Breast epithelium (tissue), 4 donors: ENCODE measurements at regions not wholly inside any gene's neighbourhood (a gene's known extent, or its start where the extent isn't known, plus 50 kb on each side); places are given as distances from the start of the nearest gene placed in this dataset.

Source experiments
- DNase-seq, 2 donors: peaks; one replicate each; pipeline ENCODE4 v3.0.0-alpha.2; 2019; ENCODE audit warnings: low spot score in 2 of 2
- H3K27ac ChIP-seq, 2 donors: fragments of 200-600 bp; sonication (generic) in 1 of 2; one replicate each; pipeline ENCODE4 v1.5.1; 2016 to 2019; ENCODE audit warnings: mild to moderate bottlenecking in 1 of 2
- H3K27me3 ChIP-seq, 2 donors: fragments of 200-600 bp; sonication (generic) in 1 of 2; one replicate each; pipeline versions ENCODE4 v1.5.1 to v1.6.0; 2017 to 2019; ENCODE audit warnings: control low read depth in 1 of 2, mild to moderate bottlenecking in 1 of 2
- H3K36me3 ChIP-seq: fragments of 200-600 bp; one replicate; pipeline ENCODE4 v1.5.1; 2019
- H3K4me1 ChIP-seq, 2 donors: fragments of 200-600 bp; sonication (generic); one replicate each; pipeline ENCODE4 v1.5.1; 2016 to 2019; ENCODE audit warnings: control low read depth in 1 of 2
- H3K4me3 ChIP-seq, 3 donors: fragments of 200-600 bp; sonication (generic); 1 replicate in 2 of 3; 2 replicates in 1 of 3; pipeline ENCODE4 v1.5.1; 2016 to 2019; ENCODE audit warnings: mild to moderate bottlenecking in 3 of 3, moderate library complexity in 2 of 3
- H3K9me3 ChIP-seq, 2 donors: fragments of 200-600 bp; sonication (generic) in 1 of 2; one replicate each; pipeline ENCODE4 v1.5.1; 2016 to 2019; ENCODE audit warnings: control low read depth in 1 of 2
- POLR2A ChIP-seq: fragments of 450-650 bp; IDR thresholded peaks from one replicate; pipeline ENCODE4 v1.6.1; 2016; ENCODE audit warnings: antibody characterized with exemption, mild to moderate bottlenecking, moderate library complexity
- POLR2AphosphoS5 ChIP-seq, 3 donors: sonication (generic); formaldehyde crosslinking; IDR thresholded peaks; one replicate each; pipeline ENCODE4 v1.6.1; 2017; ENCODE audit warnings: antibody characterized with exemption in 3 of 3
- intact Hi-C: fragments of 100-400 bp; cut with DNase I; formaldehyde crosslinking; loops from one replicate; pipeline ENCODE4 v1.15.1; 2023; ENCODE audit warnings: low total_unique reads
- TF ChIP-seq, protein P1 (sequence below), 3 donors: fragments of 450-650 bp; IDR thresholded peaks; one replicate each; pipeline ENCODE4 v1.5.1; 2016 to 2017; ENCODE audit warnings: antibody characterized with exemption in 3 of 3, mild to moderate bottlenecking in 3 of 3, moderate library complexity in 3 of 3

DNA sequence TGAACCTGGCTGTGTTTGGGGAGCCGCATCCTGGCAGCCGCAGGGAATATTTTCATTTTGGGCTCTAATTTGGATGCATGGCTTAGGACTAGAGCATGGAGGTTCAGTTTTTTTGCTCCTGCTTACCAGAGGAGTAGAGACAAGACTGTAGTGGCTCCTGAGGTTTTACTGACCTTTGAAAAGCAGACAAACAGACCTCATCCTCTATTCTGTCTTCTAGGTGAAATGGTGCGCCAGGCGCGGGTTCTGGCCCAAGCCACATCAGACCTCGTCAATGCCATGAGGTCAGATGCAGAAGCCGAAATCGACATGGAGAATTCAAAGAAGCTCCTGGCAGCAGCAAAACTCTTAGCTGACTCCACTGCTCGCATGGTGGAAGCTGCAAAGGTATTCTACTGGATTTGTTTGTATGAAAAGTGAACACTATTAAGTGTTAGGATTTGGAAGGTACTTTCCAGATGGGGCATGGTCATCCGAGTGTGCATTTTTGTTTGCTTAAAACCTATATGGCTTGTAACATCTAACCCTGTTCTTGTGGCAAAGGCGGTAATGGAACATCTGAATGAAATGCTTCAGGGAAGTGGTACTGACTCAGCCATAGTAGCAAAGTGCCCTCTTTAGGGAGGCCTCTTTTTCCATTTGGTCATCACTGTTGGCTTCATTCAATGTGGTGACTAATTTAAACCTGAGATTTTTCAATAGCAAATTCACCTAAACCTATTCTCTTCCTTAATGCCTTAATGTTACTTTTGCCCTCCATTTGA lies 330.7 kb upstream of the TPM1 start:
- TF ChIP-seq POLR2A: no peak
- TF ChIP-seq, protein P1, sequence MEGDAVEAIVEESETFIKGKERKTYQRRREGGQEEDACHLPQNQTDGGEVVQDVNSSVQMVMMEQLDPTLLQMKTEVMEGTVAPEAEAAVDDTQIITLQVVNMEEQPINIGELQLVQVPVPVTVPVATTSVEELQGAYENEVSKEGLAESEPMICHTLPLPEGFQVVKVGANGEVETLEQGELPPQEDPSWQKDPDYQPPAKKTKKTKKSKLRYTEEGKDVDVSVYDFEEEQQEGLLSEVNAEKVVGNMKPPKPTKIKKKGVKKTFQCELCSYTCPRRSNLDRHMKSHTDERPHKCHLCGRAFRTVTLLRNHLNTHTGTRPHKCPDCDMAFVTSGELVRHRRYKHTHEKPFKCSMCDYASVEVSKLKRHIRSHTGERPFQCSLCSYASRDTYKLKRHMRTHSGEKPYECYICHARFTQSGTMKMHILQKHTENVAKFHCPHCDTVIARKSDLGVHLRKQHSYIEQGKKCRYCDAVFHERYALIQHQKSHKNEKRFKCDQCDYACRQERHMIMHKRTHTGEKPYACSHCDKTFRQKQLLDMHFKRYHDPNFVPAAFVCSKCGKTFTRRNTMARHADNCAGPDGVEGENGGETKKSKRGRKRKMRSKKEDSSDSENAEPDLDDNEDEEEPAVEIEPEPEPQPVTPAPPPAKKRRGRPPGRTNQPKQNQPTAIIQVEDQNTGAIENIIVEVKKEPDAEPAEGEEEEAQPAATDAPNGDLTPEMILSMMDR (IDR thresholded peaks at IDR 0.05): no peak
- no peak for TF ChIP-seq POLR2AphosphoS5 (IDR thresholded peaks at IDR 0.05)
- H3K27me3 ChIP-seq: no peaks in the 10 kb centered on the region
- H3K36me3 ChIP-seq: no peaks in the 10 kb centered on the region
- no peak overlapping the region for H3K27ac ChIP-seq
- DNase-seq: no peak
- intact Hi-C loops: no loop called here
- no peak overlapping the region for H3K4me3 ChIP-seq
- H3K9me3 ChIP-seq: no peaks in the 10 kb centered on the region
- H3K4me1 ChIP-seq: no peaks in the 10 kb centered on the region

DNA sequence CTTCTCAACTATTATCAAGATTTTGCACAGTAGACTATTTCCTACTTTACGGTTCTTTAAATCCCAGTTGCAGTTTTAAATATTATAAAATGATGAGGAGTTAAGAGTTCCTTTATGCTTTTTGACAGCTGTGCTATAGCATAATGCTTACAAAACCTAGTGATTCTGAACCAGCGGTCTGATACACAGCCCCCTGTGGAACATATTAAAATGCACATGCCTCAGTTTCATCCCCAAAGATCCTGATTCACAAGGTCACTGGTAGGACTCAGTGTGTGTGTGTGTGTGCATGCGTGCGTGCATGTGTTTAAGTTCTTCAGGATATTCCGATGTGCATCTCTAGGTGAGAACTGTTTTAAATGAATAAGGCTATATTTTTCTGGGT lies 330.1 kb upstream of the TPM1 start:
- Histone ChIP-seq H3K36me3 (no peaks in the 10 kb centered on the region), H3K27ac (no peak overlapping the region), H3K4me3 (no peak overlapping the region), H3K4me1 (no peaks in the 10 kb centered on the region), H3K27me3 (no peaks in the 10 kb centered on the region), H3K9me3 (no peaks in the 10 kb centered on the region)
- no peak for DNase-seq
- intact Hi-C loops: no loop called here
- TF ChIP-seq POLR2A: no peak
- no peak for TF ChIP-seq POLR2AphosphoS5 (IDR thresholded peaks at IDR 0.05)
- TF ChIP-seq, protein P1 (IDR thresholded peaks at IDR 0.05): no peak

DNA sequence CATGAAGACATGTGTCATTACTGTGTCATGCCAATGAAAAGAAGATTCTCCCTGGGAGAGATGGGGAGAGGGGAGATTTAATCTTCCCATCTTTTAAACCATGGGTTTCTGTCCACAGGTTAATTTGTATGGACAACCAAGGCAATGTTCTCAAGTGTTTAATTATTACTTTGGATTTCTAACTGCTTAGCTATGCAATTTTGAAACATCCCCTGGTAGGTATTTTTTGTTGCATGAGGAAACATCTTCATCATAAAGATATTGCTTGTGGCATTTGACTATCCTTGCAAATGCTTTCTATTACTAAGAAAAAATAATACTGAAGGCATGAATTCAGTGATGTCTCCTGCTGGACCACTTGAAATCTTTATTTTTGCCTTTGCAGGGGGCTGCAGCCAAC lies 326.6 kb upstream of the TPM1 start:
- H3K36me3 ChIP-seq: no peaks in the 10 kb centered on the region
- intact Hi-C loops: no loop called here
- TF ChIP-seq POLR2AphosphoS5 (IDR thresholded peaks at IDR 0.05) (no peak), POLR2A (no peak)
- TF ChIP-seq, protein P1 (IDR thresholded peaks at IDR 0.05): no peak

DNA sequence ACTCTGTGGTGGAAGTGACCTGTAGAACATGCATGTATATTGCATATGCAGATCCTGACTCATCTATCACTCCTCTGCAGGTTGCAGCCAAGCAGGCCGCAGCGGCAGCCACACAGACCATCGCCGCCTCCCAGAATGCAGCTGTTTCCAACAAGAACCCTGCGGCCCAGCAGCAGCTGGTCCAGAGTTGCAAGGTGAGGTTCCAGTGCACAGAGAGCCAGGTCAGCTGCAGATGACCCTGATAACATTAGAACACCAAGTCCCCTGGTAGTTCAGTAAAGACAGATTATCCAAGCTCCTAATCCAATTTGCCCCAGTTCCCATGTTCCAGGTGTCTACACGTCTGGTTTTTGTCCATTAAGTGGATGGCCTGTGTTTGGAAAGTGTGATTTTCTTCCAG lies 325.1 kb upstream of the TPM1 start:
- Histone ChIP-seq H3K4me1 (no peaks in the 10 kb centered on the region), H3K27me3 (no peaks in the 10 kb centered on the region), H3K4me3 (no peak overlapping the region), H3K36me3 (no peaks in the 10 kb centered on the region), H3K27ac (no peak overlapping the region), H3K9me3 (no peaks in the 10 kb centered on the region)
- TF ChIP-seq, protein P1 (IDR thresholded peaks at IDR 0.05): no peak
- TF ChIP-seq POLR2AphosphoS5 (IDR thresholded peaks at IDR 0.05) (no peak), POLR2A (no peak)
- intact Hi-C loops: no loop called here
- DNase-seq: no peak

More for the DNA sequence above, 326.6 kb upstream of the TPM1 start:
- no peak overlapping the region for H3K27ac ChIP-seq
- H3K9me3 ChIP-seq: no peaks in the 10 kb centered on the region
- no peaks in the 10 kb centered on the region for H3K27me3 ChIP-seq
- no peak overlapping the region for H3K4me3 ChIP-seq
- H3K4me1 ChIP-seq: no peaks in the 10 kb centered on the region
- DNase-seq: no peak

DNA sequence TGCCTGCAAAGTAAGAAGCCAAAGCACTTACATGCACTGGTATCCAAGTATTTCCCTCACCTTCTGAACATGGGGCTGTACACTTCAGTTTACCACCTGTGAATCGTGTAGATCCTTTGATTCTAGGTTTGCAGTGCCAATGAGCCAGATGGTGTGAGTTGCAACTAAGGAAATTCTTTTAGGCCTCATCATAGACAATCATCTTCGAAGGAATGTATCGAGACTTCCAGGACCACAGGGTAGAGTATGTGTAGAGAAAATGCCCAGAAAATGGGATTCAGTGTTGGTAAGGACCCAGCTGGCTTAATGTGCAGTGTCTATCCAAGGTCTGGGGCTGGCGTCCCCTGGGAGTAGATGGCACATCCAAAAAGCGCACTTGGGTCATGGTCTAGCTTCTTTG lies 323.2 kb upstream of the TPM1 start:
- TF ChIP-seq, protein P1 (IDR thresholded peaks at IDR 0.05): no peak
- TF ChIP-seq POLR2AphosphoS5 (IDR thresholded peaks at IDR 0.05): no peak
- TF ChIP-seq POLR2A: no peak
- no peaks in the 10 kb centered on the region for H3K4me1 ChIP-seq
- H3K4me3 ChIP-seq: no peak overlapping the region
- DNase-seq: no peak
- intact Hi-C loops: no loop called here
- no peaks in the 10 kb centered on the region for H3K36me3 ChIP-seq
- H3K9me3 ChIP-seq: no peaks in the 10 kb centered on the region
- H3K27ac ChIP-seq: no peak overlapping the region
- H3K27me3 ChIP-seq: no peaks in the 10 kb centered on the region
